ENCODE measurements at regions not wholly inside any gene's neighbourhood (a gene's known extent, or its start where the extent isn't known, plus 50 kb on each side); places are given as distances from the start of the nearest gene placed in this dataset.

- TF ChIP-seq CSRNP3 (CRISPR knock-in tag; IDR thresholded peaks at IDR 0.05) (no peak), ESRRG (CRISPR knock-in tag; IDR thresholded peaks at IDR 0.05) (no peak), RARB (CRISPR knock-in tag; IDR thresholded peaks at IDR 0.05) (no peak), TSHZ2 (CRISPR knock-in tag; IDR thresholded peaks at IDR 0.05) (no peak)
- TF ChIP-seq, protein P1, sequence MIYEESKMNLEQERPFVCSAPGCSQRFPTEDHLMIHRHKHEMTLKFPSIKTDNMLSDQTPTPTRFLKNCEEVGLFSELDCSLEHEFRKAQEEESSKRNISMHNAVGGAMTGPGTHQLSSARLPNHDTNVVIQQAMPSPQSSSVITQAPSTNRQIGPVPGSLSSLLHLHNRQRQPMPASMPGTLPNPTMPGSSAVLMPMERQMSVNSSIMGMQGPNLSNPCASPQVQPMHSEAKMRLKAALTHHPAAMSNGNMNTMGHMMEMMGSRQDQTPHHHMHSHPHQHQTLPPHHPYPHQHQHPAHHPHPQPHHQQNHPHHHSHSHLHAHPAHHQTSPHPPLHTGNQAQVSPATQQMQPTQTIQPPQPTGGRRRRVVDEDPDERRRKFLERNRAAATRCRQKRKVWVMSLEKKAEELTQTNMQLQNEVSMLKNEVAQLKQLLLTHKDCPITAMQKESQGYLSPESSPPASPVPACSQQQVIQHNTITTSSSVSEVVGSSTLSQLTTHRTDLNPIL (CRISPR knock-in tag; IDR thresholded peaks at IDR 0.05; ENCODE audit: low read depth): no peak
Measured at GRCh38 chr18:76626991-76627390, 131.9 kb upstream of the ZNF516 start.

All from SK-N-SH treated with all-trans-retinoic acid at 6 μM for 48 hours (cell line).